Liver (tissue), 3 donors: ENCODE measurements at regions not wholly inside any gene's neighbourhood (a gene's known extent, or its start where the extent isn't known, plus 50 kb on each side); places are given as distances from the start of the nearest gene placed in this dataset.

ENCODE experiments used
- CTCF ChIP-seq: fragments of 150-350 bp; IDR thresholded peaks from 2 replicates; pipeline ENCODE4 v1.5.1; 2017; ENCODE audit warnings: improper control_type of control experiment, low read depth, low read length; ENCODE audit not compliant: missing input control
- EGR1 ChIP-seq, 2 donors: IDR thresholded peaks; 2 replicates each; pipeline ENCODE4 v1.6.1; 2016 to 2018; ENCODE audit warnings: antibody characterized with exemption in 2 of 2, low read depth in 2 of 2
- JUND ChIP-seq, 2 donors: IDR thresholded peaks; 2 replicates each; pipeline ENCODE4 v1.6.1; 2016; ENCODE audit warnings: antibody characterized with exemption in 2 of 2
- RAD21 ChIP-seq, 2 donors: IDR thresholded peaks; 2 replicates each; pipeline ENCODE4 v1.6.1; 2016; ENCODE audit warnings: antibody characterized with exemption in 2 of 2, mild to moderate bottlenecking in 2 of 2
- YY1 ChIP-seq: IDR thresholded peaks from 2 replicates; pipeline ENCODE4 v1.6.1; 2016; ENCODE audit warnings: antibody characterized with exemption, mild to moderate bottlenecking
- TF ChIP-seq, protein P1 (sequence below): IDR thresholded peaks from 2 replicates; pipeline ENCODE4 v1.6.1; 2016; ENCODE audit warnings: antibody characterized with exemption, mild to moderate bottlenecking
- TF ChIP-seq, protein P2 (sequence below): IDR thresholded peaks from 2 replicates; pipeline ENCODE4 v1.6.1; 2016; ENCODE audit warnings: antibody characterized with exemption
- donor health status: healthy.
- donor health status: healthy.

DNA sequence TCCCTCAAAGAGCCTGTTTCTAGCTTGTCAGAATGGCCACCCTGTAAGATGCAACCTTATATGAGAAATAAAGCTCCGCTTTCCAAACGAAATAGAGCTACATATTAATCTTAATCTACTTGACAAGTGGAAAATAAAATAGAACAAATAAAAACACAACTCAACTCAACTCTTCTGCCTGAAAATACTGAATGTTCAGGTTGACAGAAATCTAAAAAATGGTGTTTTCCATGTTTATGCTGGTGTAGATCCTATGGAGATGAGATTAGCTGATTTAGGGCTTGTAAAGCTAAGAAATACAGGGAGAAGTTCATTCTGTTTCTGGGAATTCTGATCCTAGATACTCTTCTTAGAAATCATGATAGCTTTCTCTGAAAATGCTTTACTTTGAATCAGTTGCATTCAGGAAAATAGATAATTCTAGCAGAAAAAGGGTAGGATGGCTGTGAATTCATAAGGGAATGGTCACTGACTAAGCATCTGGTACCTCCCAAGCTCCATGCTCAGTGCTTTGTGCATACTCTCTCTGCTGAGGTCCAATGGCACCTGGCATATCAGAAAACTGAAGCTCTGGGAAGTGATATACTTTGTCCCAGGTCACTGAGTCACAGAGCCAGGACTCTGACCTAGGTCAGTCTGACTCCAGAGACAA is 89.2 kb upstream of the EXOC1L start:
- no peak for TF ChIP-seq CTCF
- no peak for TF ChIP-seq RAD21 (IDR thresholded peaks at IDR 0.05)
- TF ChIP-seq YY1 = no peak
- TF ChIP-seq JUND (IDR thresholded peaks at IDR 0.05) = no peak
- TF ChIP-seq, protein P1, sequence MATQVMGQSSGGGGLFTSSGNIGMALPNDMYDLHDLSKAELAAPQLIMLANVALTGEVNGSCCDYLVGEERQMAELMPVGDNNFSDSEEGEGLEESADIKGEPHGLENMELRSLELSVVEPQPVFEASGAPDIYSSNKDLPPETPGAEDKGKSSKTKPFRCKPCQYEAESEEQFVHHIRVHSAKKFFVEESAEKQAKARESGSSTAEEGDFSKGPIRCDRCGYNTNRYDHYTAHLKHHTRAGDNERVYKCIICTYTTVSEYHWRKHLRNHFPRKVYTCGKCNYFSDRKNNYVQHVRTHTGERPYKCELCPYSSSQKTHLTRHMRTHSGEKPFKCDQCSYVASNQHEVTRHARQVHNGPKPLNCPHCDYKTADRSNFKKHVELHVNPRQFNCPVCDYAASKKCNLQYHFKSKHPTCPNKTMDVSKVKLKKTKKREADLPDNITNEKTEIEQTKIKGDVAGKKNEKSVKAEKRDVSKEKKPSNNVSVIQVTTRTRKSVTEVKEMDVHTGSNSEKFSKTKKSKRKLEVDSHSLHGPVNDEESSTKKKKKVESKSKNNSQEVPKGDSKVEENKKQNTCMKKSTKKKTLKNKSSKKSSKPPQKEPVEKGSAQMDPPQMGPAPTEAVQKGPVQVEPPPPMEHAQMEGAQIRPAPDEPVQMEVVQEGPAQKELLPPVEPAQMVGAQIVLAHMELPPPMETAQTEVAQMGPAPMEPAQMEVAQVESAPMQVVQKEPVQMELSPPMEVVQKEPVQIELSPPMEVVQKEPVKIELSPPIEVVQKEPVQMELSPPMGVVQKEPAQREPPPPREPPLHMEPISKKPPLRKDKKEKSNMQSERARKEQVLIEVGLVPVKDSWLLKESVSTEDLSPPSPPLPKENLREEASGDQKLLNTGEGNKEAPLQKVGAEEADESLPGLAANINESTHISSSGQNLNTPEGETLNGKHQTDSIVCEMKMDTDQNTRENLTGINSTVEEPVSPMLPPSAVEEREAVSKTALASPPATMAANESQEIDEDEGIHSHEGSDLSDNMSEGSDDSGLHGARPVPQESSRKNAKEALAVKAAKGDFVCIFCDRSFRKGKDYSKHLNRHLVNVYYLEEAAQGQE = no peak
- TF ChIP-seq, protein P2, sequence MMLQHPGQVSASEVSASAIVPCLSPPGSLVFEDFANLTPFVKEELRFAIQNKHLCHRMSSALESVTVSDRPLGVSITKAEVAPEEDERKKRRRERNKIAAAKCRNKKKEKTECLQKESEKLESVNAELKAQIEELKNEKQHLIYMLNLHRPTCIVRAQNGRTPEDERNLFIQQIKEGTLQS = no peak
- TF ChIP-seq EGR1 (IDR thresholded peaks at IDR 0.05; ENCODE audit: low read depth in 2 of 2) = no peak
